VCaP (cell line): ENCODE measurements at regions not wholly inside any gene's neighbourhood (a gene's known extent, or its start where the extent isn't known, plus 50 kb on each side); places are given as distances from the start of the nearest gene placed in this dataset.

Experiments used
- H3K27ac ChIP-seq: fragments of 450-650 bp; 2 replicates; pipeline ENCODE4 v1.5.1; 2017
- TF ChIP-seq, protein P1 (sequence below): fragments of 450-650 bp; conservative IDR thresholded peaks from 2 replicates; pipeline ENCODE4 v1.5.1; 2017; ENCODE audit warnings: mild to moderate bottlenecking, moderate library complexity

GRCh38 chr6:120005292-120005976, 655.9 kb upstream of the MAN1A1 start:
- H3K27ac ChIP-seq: no peak overlapping the region
- TF ChIP-seq, protein P1, sequence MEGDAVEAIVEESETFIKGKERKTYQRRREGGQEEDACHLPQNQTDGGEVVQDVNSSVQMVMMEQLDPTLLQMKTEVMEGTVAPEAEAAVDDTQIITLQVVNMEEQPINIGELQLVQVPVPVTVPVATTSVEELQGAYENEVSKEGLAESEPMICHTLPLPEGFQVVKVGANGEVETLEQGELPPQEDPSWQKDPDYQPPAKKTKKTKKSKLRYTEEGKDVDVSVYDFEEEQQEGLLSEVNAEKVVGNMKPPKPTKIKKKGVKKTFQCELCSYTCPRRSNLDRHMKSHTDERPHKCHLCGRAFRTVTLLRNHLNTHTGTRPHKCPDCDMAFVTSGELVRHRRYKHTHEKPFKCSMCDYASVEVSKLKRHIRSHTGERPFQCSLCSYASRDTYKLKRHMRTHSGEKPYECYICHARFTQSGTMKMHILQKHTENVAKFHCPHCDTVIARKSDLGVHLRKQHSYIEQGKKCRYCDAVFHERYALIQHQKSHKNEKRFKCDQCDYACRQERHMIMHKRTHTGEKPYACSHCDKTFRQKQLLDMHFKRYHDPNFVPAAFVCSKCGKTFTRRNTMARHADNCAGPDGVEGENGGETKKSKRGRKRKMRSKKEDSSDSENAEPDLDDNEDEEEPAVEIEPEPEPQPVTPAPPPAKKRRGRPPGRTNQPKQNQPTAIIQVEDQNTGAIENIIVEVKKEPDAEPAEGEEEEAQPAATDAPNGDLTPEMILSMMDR: no peak

- TF ChIP-seq, protein P1: no peak
- no peak overlapping the region for H3K27ac ChIP-seq
These were observed 637.5 kb upstream of the MAN1A1 start for GRCh38 chr6:119986934-119987549.

- TF ChIP-seq, protein P1: no peak
These were observed 636.6 kb upstream of the MAN1A1 start for GRCh38 chr6:119985952-119986736.

DNA sequence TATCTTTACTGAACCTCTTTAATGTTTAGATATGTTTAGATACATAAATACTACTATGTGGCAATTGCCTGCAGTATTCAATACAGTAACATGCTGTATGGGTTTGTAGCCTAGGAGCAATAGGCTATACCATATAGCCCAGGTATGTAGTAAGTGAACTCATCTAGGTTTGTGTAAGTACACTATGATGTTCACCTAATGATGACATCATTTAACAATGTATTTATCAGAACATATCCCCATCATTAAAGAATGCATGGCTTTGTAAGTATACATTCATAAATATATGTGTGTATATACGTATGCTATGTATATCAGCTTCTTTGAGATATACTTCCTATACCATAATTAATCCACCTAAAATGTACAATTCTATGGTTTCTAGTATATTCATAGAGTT, 631.2 kb upstream of the MAN1A1 start:
- TF ChIP-seq, protein P1: no peak
- H3K27ac ChIP-seq: no peak overlapping the region

More at GRCh38 chr6:119985952-119986736, 636.6 kb upstream of the MAN1A1 start:
- no peak overlapping the region for H3K27ac ChIP-seq

- TF ChIP-seq, protein P1: peak; percentile 50; the same call in 1 of the 2 replicates
- no peak overlapping the region for H3K27ac ChIP-seq
These were observed 630.3 kb upstream of the MAN1A1 start for GRCh38 chr6:119979862-119980261.

DNA sequence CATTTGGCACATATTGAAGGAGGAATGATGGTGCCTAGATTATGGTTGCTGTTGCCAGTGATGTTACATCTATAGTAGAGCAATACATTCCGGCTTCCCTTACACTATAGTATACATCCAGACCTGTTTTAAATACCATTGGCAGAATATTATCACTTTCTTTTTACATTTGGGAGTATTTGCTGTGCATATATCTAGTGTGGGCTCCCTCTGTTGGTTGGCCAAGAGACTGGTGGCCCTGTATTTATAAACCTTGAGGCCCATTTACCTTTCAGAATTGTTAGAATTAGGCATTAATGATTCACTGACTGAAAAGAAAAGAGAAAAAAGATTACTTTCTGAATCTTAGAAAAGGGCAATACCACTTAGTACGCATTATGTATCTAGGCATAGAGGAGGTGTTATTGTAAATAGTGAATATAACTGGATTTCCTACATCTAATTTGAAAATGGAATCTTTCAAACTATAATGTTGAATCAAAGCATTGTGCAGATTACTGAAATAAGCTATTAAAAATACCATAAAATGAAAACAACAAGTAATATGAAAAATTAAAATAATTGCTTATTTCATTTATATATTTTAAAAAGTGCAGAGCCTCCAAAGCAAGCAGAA, 628.8 kb upstream of the MAN1A1 start:
- TF ChIP-seq, protein P1: peak; percentile 85
- H3K27ac ChIP-seq: no peak overlapping the region
